ENCODE measurements at regions not wholly inside any gene's neighbourhood (a gene's known extent, or its start where the extent isn't known, plus 50 kb on each side); places are given as distances from the start of the nearest gene placed in this dataset.

GRCh38 chr16:50430076-50430475 lies 61.3 kb upstream of the BRD7 start:
- no peak for TF ChIP-seq EZH2 (IDR thresholded peaks at IDR 0.05; ENCODE audit: borderline replicate concordance, insufficient read depth, low read depth, low read length, poor library complexity, severe bottlenecking)
- TF ChIP-seq CTCF (IDR thresholded peaks at IDR 0.05), result no peak
- H3K4me3 ChIP-seq (ENCODE audit: control extremely low read depth in 1 of 5, extremely low read depth in 1 of 5, insufficient read depth in 1 of 5, low read depth in 2 of 5, low read length in 4 of 5), result no peak overlapping the region
- ChIA-PET POLR2A (no interaction called here), CTCF (no interaction called here)
- 83% methylated on average over 1 of the region's 3 CpGs for WGBS (ENCODE audit: insufficient coverage)
- intact Hi-C loops (cut with micrococcal nuclease), result no loop called here
- H3K27ac ChIP-seq (ENCODE audit: low read length in 2 of 2), result no peak overlapping the region
- H3K27me3 ChIP-seq (replicated peaks in 1 of 4; ENCODE audit: control extremely low read depth in 1 of 4, control insufficient read depth in 3 of 4, insufficient read depth in 4 of 4, low read length in 3 of 4), result peaks cover 0 to 13% (median 10%) of the 10 kb centered on the region in 4 experiments
- H3K9me3 ChIP-seq (ENCODE audit: control extremely low read depth in 1 of 3, control insufficient read depth in 2 of 3, insufficient read depth in 1 of 3, low read length in 2 of 3), result peaks cover 0 to 3% (median 0%) of the 10 kb centered on the region in 3 donors
- Mint-ChIP-seq H3K4me1 (no peaks in the 10 kb centered on the region), H3K27ac (no peak overlapping the region), H3K9me3 (ENCODE audit: insufficient read depth) (no peaks in the 10 kb centered on the region), H3K4me3 (no peak overlapping the region), H3K27me3 (peaks cover 57% of the 10 kb centered on the region)
- no peak for ATAC-seq (ENCODE audit: low read depth)
- no peaks in the 10 kb centered on the region for H3K4me1 ChIP-seq (ENCODE audit: control insufficient read depth in 2 of 2, insufficient read depth in 2 of 2, low read length in 2 of 2)
- no peak overlapping the region for H3K4me2 ChIP-seq (replicated peaks; ENCODE audit: low read depth, low read length, poor library complexity, severe bottlenecking)
- H4K20me1 ChIP-seq (ENCODE audit: control insufficient read depth, insufficient read depth, low read length, poor library complexity, severe bottlenecking), result no peaks in the 10 kb centered on the region
- no peaks in the 10 kb centered on the region for H3K36me3 ChIP-seq (replicated peaks in 1 of 2; ENCODE audit: control extremely low read depth in 1 of 2, control insufficient read depth in 1 of 2, extremely low read depth in 1 of 2, insufficient read depth in 2 of 2, low read length in 1 of 2)
- DNase-seq, result no peak
- H3K9ac ChIP-seq (ENCODE audit: low read length), result no peak overlapping the region
- H3K79me2 ChIP-seq (ENCODE audit: control insufficient read depth, insufficient read depth, low read length), result no peaks in the 10 kb centered on the region
- no peak overlapping the region for H2AFZ ChIP-seq (ENCODE audit: insufficient read depth, low read depth, low read length, poor library complexity, severe bottlenecking)

GRCh38 chr16:50428742-50429141 lies 60.0 kb upstream of the BRD7 start:
- Histone ChIP-seq H3K27me3 (replicated peaks in 1 of 4; ENCODE audit: control extremely low read depth in 1 of 4, control insufficient read depth in 3 of 4, insufficient read depth in 4 of 4, low read length in 3 of 4) (peaks cover 0 to 7% (median 4%) of the 10 kb centered on the region in 4 experiments), H3K4me3 (ENCODE audit: control extremely low read depth in 1 of 5, extremely low read depth in 1 of 5, insufficient read depth in 1 of 5, low read depth in 2 of 5, low read length in 4 of 5) (no peak overlapping the region), H3K36me3 (replicated peaks in 1 of 2; ENCODE audit: control extremely low read depth in 1 of 2, control insufficient read depth in 1 of 2, extremely low read depth in 1 of 2, insufficient read depth in 2 of 2, low read length in 1 of 2) (no peaks in the 10 kb centered on the region), H3K4me1 (ENCODE audit: control insufficient read depth in 2 of 2, insufficient read depth in 2 of 2, low read length in 2 of 2) (no peaks in the 10 kb centered on the region), H2AFZ (ENCODE audit: insufficient read depth, low read depth, low read length, poor library complexity, severe bottlenecking) (no peak overlapping the region), H3K9me3 (ENCODE audit: control extremely low read depth in 1 of 3, control insufficient read depth in 2 of 3, insufficient read depth in 1 of 3, low read length in 2 of 3) (peaks cover 0 to 3% (median 0%) of the 10 kb centered on the region in 3 donors), H3K4me2 (replicated peaks; ENCODE audit: low read depth, low read length, poor library complexity, severe bottlenecking) (no peak overlapping the region), H4K20me1 (ENCODE audit: control insufficient read depth, insufficient read depth, low read length, poor library complexity, severe bottlenecking) (no peaks in the 10 kb centered on the region), H3K79me2 (ENCODE audit: control insufficient read depth, insufficient read depth, low read length) (no peaks in the 10 kb centered on the region), H3K9ac (ENCODE audit: low read length) (no peak overlapping the region), H3K27ac (ENCODE audit: low read length in 2 of 2) (no peak overlapping the region)
- Mint-ChIP-seq H3K27me3 (peaks cover 56% of the 10 kb centered on the region), H3K27ac (no peak overlapping the region), H3K9me3 (ENCODE audit: insufficient read depth) (no peaks in the 10 kb centered on the region), H3K4me1 (no peaks in the 10 kb centered on the region), H3K4me3 (no peak overlapping the region)
- intact Hi-C loops (cut with micrococcal nuclease), result no loop called here
- TF ChIP-seq CTCF (IDR thresholded peaks at IDR 0.05) (no peak), EZH2 (IDR thresholded peaks at IDR 0.05; ENCODE audit: borderline replicate concordance, insufficient read depth, low read depth, low read length, poor library complexity, severe bottlenecking) (no peak)
- ChIA-PET CTCF (interaction anchor here (0.7 kb wide), 1 partner anchor 113 kb away, joined by 3 read pairs; no protein-coding TSS in a partner anchor), POLR2A (no interaction called here)
- DNase-seq (no peak), ATAC-seq (ENCODE audit: low read depth) (no peak)
